WTC11 (cell line): ENCODE measurements at regions not wholly inside any gene's neighbourhood (a gene's known extent, or its start where the extent isn't known, plus 50 kb on each side); places are given as distances from the start of the nearest gene placed in this dataset.

ENCODE experiments used
- ATAC-seq: fragments of 200-7000 bp; cut with Tn5 transposase; 2 replicates; pipeline ENCODE4 v1.10.0; 2021; ENCODE audit warnings: mild to moderate bottlenecking, moderate library complexity
- CTCF ChIA-PET: fragments of 300-600 bp; sonication (Branson Sonifier 250); formaldehyde crosslinking; loops from one replicate; lab custom pipeline; 2021; ENCODE audit warnings: antibody characterized with exemption; lab: Charles Lee
- POLR2A ChIA-PET: fragments of 350-600 bp; sonication (Branson Sonifier 250); formaldehyde crosslinking; loops from one replicate; lab custom pipeline; 2021; ENCODE audit warnings: antibody characterized with exemption; lab: Charles Lee
- DNase-seq: peaks from one replicate; pipeline ENCODE4 v3.0.0; 2021; ENCODE audit warnings: low spot score
- H3K27ac Mint-ChIP-seq: 2 replicates; pipeline ENCODE4 v1.8.0; 2021; ENCODE audit warnings: mixed read lengths
- H3K27me3 Mint-ChIP-seq: 2 replicates; pipeline ENCODE4 v1.8.0; 2021; ENCODE audit warnings: low read depth, mild to moderate bottlenecking, moderate library complexity, mixed read lengths
- H3K36me3 Mint-ChIP-seq: 2 replicates; pipeline ENCODE4 v1.8.0; 2021; ENCODE audit warnings: mixed read lengths
- H3K4me1 Mint-ChIP-seq: 2 replicates; pipeline ENCODE4 v1.8.0; 2022; ENCODE audit warnings: mixed read lengths
- H3K4me3 Mint-ChIP-seq: 2 replicates; pipeline ENCODE4 v1.8.0; 2021; ENCODE audit warnings: mild to moderate bottlenecking, moderate library complexity, mixed read lengths
- H3K9me3 Mint-ChIP-seq: 2 replicates; pipeline ENCODE4 v1.8.0; 2021; ENCODE audit warnings: mixed read lengths
- AFF4 ChIP-seq: sonication (generic); formaldehyde crosslinking; IDR thresholded peaks from 2 replicates; pipeline ENCODE4 v1.8.1; 2023; ENCODE audit warnings: mild to moderate bottlenecking, missing genetic modification reagents, borderline replicate concordance
- ATF1 ChIP-seq: sonication (generic); formaldehyde crosslinking; IDR thresholded peaks from 2 replicates; pipeline ENCODE4 v1.8.1; 2023; ENCODE audit warnings: mild to moderate bottlenecking, moderate library complexity, missing genetic modification reagents
- ATF6 ChIP-seq: sonication (generic); formaldehyde crosslinking; IDR thresholded peaks from 2 replicates; pipeline ENCODE4 v1.8.1; 2023; ENCODE audit warnings: mild to moderate bottlenecking, missing genetic modification reagents
- CTCF ChIP-seq: fragments of 200-600 bp; IDR thresholded peaks from 2 replicates; pipeline ENCODE4 v1.8.0; 2022; ENCODE audit warnings: antibody characterized with exemption
- ELF4 ChIP-seq: sonication (generic); formaldehyde crosslinking; IDR thresholded peaks from 2 replicates; pipeline ENCODE4 v1.8.1; 2022; ENCODE audit warnings: low read depth, mild to moderate bottlenecking, moderate library complexity, missing genetic modification reagents
- ETV6 ChIP-seq: sonication (generic); formaldehyde crosslinking; IDR thresholded peaks from 2 replicates; pipeline ENCODE4 v1.8.1; 2022; ENCODE audit warnings: mild to moderate bottlenecking, missing genetic modification reagents
- FOXK1 ChIP-seq: sonication (generic); formaldehyde crosslinking; IDR thresholded peaks from 2 replicates; pipeline ENCODE4 v1.8.0; 2022; ENCODE audit warnings: mild to moderate bottlenecking, moderate library complexity, missing genetic modification reagents
- GABPB1 ChIP-seq: sonication (generic); formaldehyde crosslinking; IDR thresholded peaks from 2 replicates; pipeline ENCODE4 v1.8.1; 2023; ENCODE audit warnings: mild to moderate bottlenecking, missing genetic modification reagents
- JUN ChIP-seq: sonication (generic); formaldehyde crosslinking; IDR thresholded peaks from 2 replicates; pipeline ENCODE4 v1.8.0; 2023; ENCODE audit warnings: mild to moderate bottlenecking, missing genetic modification reagents
- NFATC4 ChIP-seq: fragments of 250-450 bp; sonication (Bioruptor Pico); IDR thresholded peaks from 2 replicates; pipeline ENCODE4 v1.9.0; 2021; ENCODE audit warnings: mild to moderate bottlenecking
- NFE2L1 ChIP-seq: sonication (generic); formaldehyde crosslinking; IDR thresholded peaks from 2 replicates; pipeline ENCODE4 v1.8.1; 2023; ENCODE audit warnings: missing genetic modification reagents
- SP1 ChIP-seq: sonication (generic); formaldehyde crosslinking; conservative IDR thresholded peaks from 2 replicates; pipeline ENCODE4 v1.8.1; 2022; ENCODE audit warnings: missing genetic modification reagents
- TCF7 ChIP-seq: sonication (generic); formaldehyde crosslinking; IDR thresholded peaks from 2 replicates; pipeline ENCODE4 v1.8.0; 2022; ENCODE audit warnings: mild to moderate bottlenecking, low read depth, missing genetic modification reagents, moderate library complexity
- ZNF416 ChIP-seq: fragments of 250-450 bp; sonication (Bioruptor Pico); IDR thresholded peaks from 2 replicates; pipeline ENCODE4 v1.9.0; 2021; ENCODE audit warnings: mild to moderate bottlenecking, inconsistent platforms
- ZNF512 ChIP-seq: sonication (generic); formaldehyde crosslinking; IDR thresholded peaks from 2 replicates; pipeline ENCODE4 v1.8.1; 2022; ENCODE audit warnings: missing genetic modification reagents, borderline replicate concordance
- ZNF671 ChIP-seq: fragments of 250-450 bp; sonication (Bioruptor Pico); IDR thresholded peaks from 2 replicates; pipeline ENCODE4 v1.8.0; 2021; ENCODE audit warnings: mild to moderate bottlenecking
- TF ChIP-seq, protein P1 (sequence below): sonication (generic); formaldehyde crosslinking; IDR thresholded peaks from 2 replicates; pipeline ENCODE4 v1.8.1; 2022; ENCODE audit warnings: mild to moderate bottlenecking, missing genetic modification reagents, moderate library complexity, borderline replicate concordance
- TF ChIP-seq, protein P2 (sequence below): sonication (generic); formaldehyde crosslinking; IDR thresholded peaks from 2 replicates; pipeline ENCODE4 v1.8.0; 2023; ENCODE audit warnings: missing genetic modification reagents, mild to moderate bottlenecking, borderline replicate concordance

DNA sequence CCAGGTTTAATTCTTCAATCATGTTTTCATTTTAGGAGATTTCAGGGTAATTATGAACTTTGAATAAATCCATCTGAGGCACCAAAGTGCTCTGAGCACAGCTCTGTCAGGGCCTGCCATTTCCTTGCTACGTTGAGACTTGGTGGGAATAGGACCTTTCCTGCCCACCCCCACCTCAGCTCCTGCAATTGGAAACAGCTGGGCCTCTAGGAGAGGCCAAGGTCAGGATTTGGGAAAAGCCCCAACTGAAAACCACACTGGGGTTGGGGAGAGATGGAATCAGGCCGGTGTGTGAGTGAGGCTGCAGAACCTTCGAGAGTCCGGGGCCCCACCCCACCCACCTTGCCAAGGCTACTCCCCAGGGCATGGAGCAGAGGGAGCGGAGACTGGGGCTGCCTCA lies 212.7 kb upstream of the BCOR start:
- POLR2A ChIA-PET, result no interaction called here
- no peaks in the 10 kb centered on the region; the same call in 1 of the 2 replicates for H3K27me3 Mint-ChIP-seq
- TF ChIP-seq ZNF416 (CRISPR knock-in tag) (no peak), ZNF512 (CRISPR knock-in tag) (no peak), CTCF (no peak), AFF4 (CRISPR knock-in tag) (no peak), GABPB1 (no peak), NFE2L1 (CRISPR knock-in tag) (no peak), TCF7 (CRISPR knock-in tag) (no peak), ATF1 (no peak), ETV6 (no peak), NFATC4 (no peak), ATF6 (CRISPR knock-in tag) (no peak)
- TF ChIP-seq, protein P1, sequence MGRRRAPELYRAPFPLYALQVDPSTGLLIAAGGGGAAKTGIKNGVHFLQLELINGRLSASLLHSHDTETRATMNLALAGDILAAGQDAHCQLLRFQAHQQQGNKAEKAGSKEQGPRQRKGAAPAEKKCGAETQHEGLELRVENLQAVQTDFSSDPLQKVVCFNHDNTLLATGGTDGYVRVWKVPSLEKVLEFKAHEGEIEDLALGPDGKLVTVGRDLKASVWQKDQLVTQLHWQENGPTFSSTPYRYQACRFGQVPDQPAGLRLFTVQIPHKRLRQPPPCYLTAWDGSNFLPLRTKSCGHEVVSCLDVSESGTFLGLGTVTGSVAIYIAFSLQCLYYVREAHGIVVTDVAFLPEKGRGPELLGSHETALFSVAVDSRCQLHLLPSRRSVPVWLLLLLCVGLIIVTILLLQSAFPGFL (CRISPR knock-in tag), result no peak
- TF ChIP-seq, all 79 proteins: peak for 0
- ATAC-seq, result no peak
- peaks cover 20% of the 10 kb centered on the region for H3K4me1 Mint-ChIP-seq
- no peak for DNase-seq
- H3K27ac Mint-ChIP-seq, result no peak overlapping the region
- H3K36me3 Mint-ChIP-seq, result peaks cover 5% of the 10 kb centered on the region
- CTCF ChIA-PET, result interaction anchor here (1.9 kb wide), 1 partner anchor 158 kb away, joined by 6 read pairs; no protein-coding TSS in a partner anchor
- H3K4me3 Mint-ChIP-seq, result no peak overlapping the region
- peaks cover 3% of the 10 kb centered on the region; the same call in 1 of the 2 replicates for H3K9me3 Mint-ChIP-seq

- DNase-seq (no peak), ATAC-seq (no peak)
- Mint-ChIP-seq H3K27ac (no peak overlapping the region), H3K4me1 (peaks cover 19% of the 10 kb centered on the region), H3K27me3 (no peaks in the 10 kb centered on the region; the same call in 1 of the 2 replicates), H3K4me3 (no peak overlapping the region), H3K36me3 (peaks cover 5% of the 10 kb centered on the region), H3K9me3 (peaks cover 3% of the 10 kb centered on the region; the same call in 1 of the 2 replicates)
- CTCF ChIA-PET, result interaction anchor here (1.9 kb wide), 1 partner anchor 159 kb away, joined by 6 read pairs; no protein-coding TSS in a partner anchor
- POLR2A ChIA-PET, result no interaction called here
- no peak for TF ChIP-seq ELF4 (CRISPR knock-in tag)
- no peak for TF ChIP-seq ZNF671 (CRISPR knock-in tag)
- no peak for TF ChIP-seq NFATC4
- TF ChIP-seq SP1 (CRISPR knock-in tag), result no peak
- no peak for TF ChIP-seq JUN
- TF ChIP-seq, protein P1 (CRISPR knock-in tag), result no peak
- no peak for TF ChIP-seq FOXK1 (CRISPR knock-in tag)
- TF ChIP-seq, protein P2, sequence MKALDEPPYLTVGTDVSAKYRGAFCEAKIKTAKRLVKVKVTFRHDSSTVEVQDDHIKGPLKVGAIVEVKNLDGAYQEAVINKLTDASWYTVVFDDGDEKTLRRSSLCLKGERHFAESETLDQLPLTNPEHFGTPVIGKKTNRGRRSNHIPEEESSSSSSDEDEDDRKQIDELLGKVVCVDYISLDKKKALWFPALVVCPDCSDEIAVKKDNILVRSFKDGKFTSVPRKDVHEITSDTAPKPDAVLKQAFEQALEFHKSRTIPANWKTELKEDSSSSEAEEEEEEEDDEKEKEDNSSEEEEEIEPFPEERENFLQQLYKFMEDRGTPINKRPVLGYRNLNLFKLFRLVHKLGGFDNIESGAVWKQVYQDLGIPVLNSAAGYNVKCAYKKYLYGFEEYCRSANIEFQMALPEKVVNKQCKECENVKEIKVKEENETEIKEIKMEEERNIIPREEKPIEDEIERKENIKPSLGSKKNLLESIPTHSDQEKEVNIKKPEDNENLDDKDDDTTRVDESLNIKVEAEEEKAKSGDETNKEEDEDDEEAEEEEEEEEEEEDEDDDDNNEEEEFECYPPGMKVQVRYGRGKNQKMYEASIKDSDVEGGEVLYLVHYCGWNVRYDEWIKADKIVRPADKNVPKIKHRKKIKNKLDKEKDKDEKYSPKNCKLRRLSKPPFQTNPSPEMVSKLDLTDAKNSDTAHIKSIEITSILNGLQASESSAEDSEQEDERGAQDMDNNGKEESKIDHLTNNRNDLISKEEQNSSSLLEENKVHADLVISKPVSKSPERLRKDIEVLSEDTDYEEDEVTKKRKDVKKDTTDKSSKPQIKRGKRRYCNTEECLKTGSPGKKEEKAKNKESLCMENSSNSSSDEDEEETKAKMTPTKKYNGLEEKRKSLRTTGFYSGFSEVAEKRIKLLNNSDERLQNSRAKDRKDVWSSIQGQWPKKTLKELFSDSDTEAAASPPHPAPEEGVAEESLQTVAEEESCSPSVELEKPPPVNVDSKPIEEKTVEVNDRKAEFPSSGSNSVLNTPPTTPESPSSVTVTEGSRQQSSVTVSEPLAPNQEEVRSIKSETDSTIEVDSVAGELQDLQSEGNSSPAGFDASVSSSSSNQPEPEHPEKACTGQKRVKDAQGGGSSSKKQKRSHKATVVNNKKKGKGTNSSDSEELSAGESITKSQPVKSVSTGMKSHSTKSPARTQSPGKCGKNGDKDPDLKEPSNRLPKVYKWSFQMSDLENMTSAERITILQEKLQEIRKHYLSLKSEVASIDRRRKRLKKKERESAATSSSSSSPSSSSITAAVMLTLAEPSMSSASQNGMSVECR, result no peak
Measured at GRCh38 chrX:40310016-40310415, 212.3 kb upstream of the BCOR start.
